WTC11 (cell line): ENCODE measurements at regions not wholly inside any gene's neighbourhood (a gene's known extent, or its start where the extent isn't known, plus 50 kb on each side); places are given as distances from the start of the nearest gene placed in this dataset.
A peak's percentile ranks its signal among the peaks of the same experiment; 100 is the strongest.

Experiments used
- ATAC-seq: fragments of 200-7000 bp; cut with Tn5 transposase; 2 replicates; pipeline ENCODE4 v1.10.0; 2021; ENCODE audit warnings: mild to moderate bottlenecking, moderate library complexity
- CTCF ChIA-PET: fragments of 300-600 bp; sonication (Branson Sonifier 250); formaldehyde crosslinking; loops from one replicate; lab custom pipeline; 2021; ENCODE audit warnings: antibody characterized with exemption; lab: Charles Lee
- POLR2A ChIA-PET: fragments of 350-600 bp; sonication (Branson Sonifier 250); formaldehyde crosslinking; loops from one replicate; lab custom pipeline; 2021; ENCODE audit warnings: antibody characterized with exemption; lab: Charles Lee
- DNase-seq: peaks from one replicate; pipeline ENCODE4 v3.0.0; 2021; ENCODE audit warnings: low spot score
- H3K27ac Mint-ChIP-seq: 2 replicates; pipeline ENCODE4 v1.8.0; 2021; ENCODE audit warnings: mixed read lengths
- H3K27me3 Mint-ChIP-seq: 2 replicates; pipeline ENCODE4 v1.8.0; 2021; ENCODE audit warnings: low read depth, mild to moderate bottlenecking, moderate library complexity, mixed read lengths
- H3K36me3 Mint-ChIP-seq: 2 replicates; pipeline ENCODE4 v1.8.0; 2021; ENCODE audit warnings: mixed read lengths
- H3K4me1 Mint-ChIP-seq: 2 replicates; pipeline ENCODE4 v1.8.0; 2022; ENCODE audit warnings: mixed read lengths
- H3K4me3 Mint-ChIP-seq: 2 replicates; pipeline ENCODE4 v1.8.0; 2021; ENCODE audit warnings: mild to moderate bottlenecking, moderate library complexity, mixed read lengths
- H3K9me3 Mint-ChIP-seq: 2 replicates; pipeline ENCODE4 v1.8.0; 2021; ENCODE audit warnings: mixed read lengths
- AFF4 ChIP-seq: sonication (generic); formaldehyde crosslinking; IDR thresholded peaks from 2 replicates; pipeline ENCODE4 v1.8.1; 2023; ENCODE audit warnings: mild to moderate bottlenecking, missing genetic modification reagents, borderline replicate concordance
- CREB1 ChIP-seq: sonication (generic); formaldehyde crosslinking; IDR thresholded peaks from 2 replicates; pipeline ENCODE4 v1.8.0; 2023; ENCODE audit warnings: mild to moderate bottlenecking, missing genetic modification reagents
- ETV6 ChIP-seq: sonication (generic); formaldehyde crosslinking; IDR thresholded peaks from 2 replicates; pipeline ENCODE4 v1.8.1; 2022; ENCODE audit warnings: mild to moderate bottlenecking, missing genetic modification reagents
- FOXJ3 ChIP-seq: sonication (generic); formaldehyde crosslinking; IDR thresholded peaks from 2 replicates; pipeline ENCODE4 v1.9.0; 2021; ENCODE audit warnings: missing genetic modification reagents, mild to moderate bottlenecking, borderline replicate concordance
- GRHL2 ChIP-seq: fragments of 250-450 bp; sonication (Bioruptor Pico); IDR thresholded peaks from 2 replicates; pipeline ENCODE4 v1.8.0; 2022; ENCODE audit warnings: mild to moderate bottlenecking, moderate library complexity; ENCODE audit not compliant: insufficient replicate concordance, severe bottlenecking
- GTF2I ChIP-seq: fragments of 250-450 bp; sonication (Bioruptor Pico); conservative IDR thresholded peaks from 2 replicates; pipeline ENCODE4 v1.4.0; 2021; ENCODE audit warnings: mild to moderate bottlenecking
- KAT7 ChIP-seq: sonication (generic); formaldehyde crosslinking; IDR thresholded peaks from 2 replicates; pipeline ENCODE4 v1.8.1; 2023; ENCODE audit warnings: missing genetic modification reagents, mild to moderate bottlenecking, borderline replicate concordance
- MAX ChIP-seq: sonication (generic); formaldehyde crosslinking; IDR thresholded peaks from 2 replicates; pipeline ENCODE4 v1.8.0; 2022; ENCODE audit warnings: mild to moderate bottlenecking, missing genetic modification reagents
- MXD4 ChIP-seq: fragments of 250-450 bp; sonication (Bioruptor Pico); IDR thresholded peaks from 2 replicates; pipeline ENCODE4 v1.8.0; 2021; ENCODE audit warnings: mild to moderate bottlenecking, moderate library complexity, borderline replicate concordance
- MYBL2 ChIP-seq: sonication (generic); formaldehyde crosslinking; IDR thresholded peaks from 2 replicates; pipeline ENCODE4 v1.8.1; 2023; ENCODE audit warnings: mild to moderate bottlenecking, moderate library complexity, missing genetic modification reagents
- NR3C1 ChIP-seq: sonication (generic); formaldehyde crosslinking; conservative IDR thresholded peaks from 2 replicates; pipeline ENCODE4 v1.8.1; 2023; ENCODE audit warnings: low read depth, mild to moderate bottlenecking, missing genetic modification reagents
- SMAD3 ChIP-seq: sonication (generic); formaldehyde crosslinking; IDR thresholded peaks from 2 replicates; pipeline ENCODE4 v1.8.0; 2022; ENCODE audit warnings: missing genetic modification reagents, mild to moderate bottlenecking, borderline replicate concordance
- SMAD4 ChIP-seq: sonication (generic); formaldehyde crosslinking; IDR thresholded peaks from 2 replicates; pipeline ENCODE4 v1.8.0; 2022; ENCODE audit warnings: mild to moderate bottlenecking, missing genetic modification reagents
- SP1 ChIP-seq: sonication (generic); formaldehyde crosslinking; conservative IDR thresholded peaks from 2 replicates; pipeline ENCODE4 v1.8.1; 2022; ENCODE audit warnings: missing genetic modification reagents
- USF1 ChIP-seq: sonication (generic); formaldehyde crosslinking; IDR thresholded peaks from 2 replicates; pipeline ENCODE4 v1.8.0; 2022; ENCODE audit warnings: mild to moderate bottlenecking, missing genetic modification reagents
- ZNF396 ChIP-seq: fragments of 250-450 bp; sonication (Bioruptor Pico); IDR thresholded peaks from 2 replicates; pipeline ENCODE4 v1.8.0; 2021; ENCODE audit warnings: mild to moderate bottlenecking, moderate library complexity, borderline replicate concordance
- ZNF671 ChIP-seq: fragments of 250-450 bp; sonication (Bioruptor Pico); IDR thresholded peaks from 2 replicates; pipeline ENCODE4 v1.8.0; 2021; ENCODE audit warnings: mild to moderate bottlenecking
- TF ChIP-seq, protein P1 (sequence below): fragments of 250-450 bp; sonication (Bioruptor Pico); conservative IDR thresholded peaks from 2 replicates; pipeline ENCODE4 v1.9.0; 2021; ENCODE audit warnings: mild to moderate bottlenecking
- TF ChIP-seq, protein P2 (sequence below): sonication (generic); formaldehyde crosslinking; IDR thresholded peaks from 2 replicates; pipeline ENCODE4 v1.8.0; 2023; ENCODE audit warnings: mild to moderate bottlenecking, missing genetic modification reagents

DNA sequence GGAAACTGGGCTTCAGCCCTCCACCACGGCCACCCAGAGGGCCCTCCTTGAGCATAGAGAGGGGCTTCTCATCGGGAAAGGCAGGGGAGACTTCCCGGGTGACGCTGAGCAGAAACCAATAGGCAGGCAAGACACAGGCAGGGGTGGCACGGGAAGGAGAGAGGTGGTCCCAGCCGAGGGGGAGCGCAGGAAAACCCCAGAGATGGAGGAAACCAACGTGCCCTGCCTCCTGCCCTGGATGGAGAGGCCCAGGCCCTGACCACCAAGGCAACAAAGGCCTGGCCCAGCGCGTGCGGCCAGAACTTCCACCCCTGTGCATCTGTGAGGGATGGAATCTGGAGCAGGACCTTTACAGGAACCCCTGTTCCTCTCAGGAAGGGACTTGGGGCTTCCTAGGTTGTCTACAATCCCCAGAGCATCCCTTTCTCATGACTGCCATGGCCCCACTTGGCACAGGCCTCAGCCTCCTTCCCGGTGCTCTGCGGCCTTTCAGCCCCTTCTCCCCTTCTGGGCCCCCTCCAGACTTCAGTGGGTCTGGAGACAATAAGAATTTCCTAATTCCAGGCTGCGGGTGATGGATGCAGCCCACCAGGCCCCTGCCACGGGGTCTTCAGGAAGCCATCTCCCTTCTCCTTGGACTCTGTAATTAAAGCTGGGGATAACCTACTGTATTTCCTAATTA lies 137.0 kb upstream of the RET start (continued):
- TF ChIP-seq, protein P1, sequence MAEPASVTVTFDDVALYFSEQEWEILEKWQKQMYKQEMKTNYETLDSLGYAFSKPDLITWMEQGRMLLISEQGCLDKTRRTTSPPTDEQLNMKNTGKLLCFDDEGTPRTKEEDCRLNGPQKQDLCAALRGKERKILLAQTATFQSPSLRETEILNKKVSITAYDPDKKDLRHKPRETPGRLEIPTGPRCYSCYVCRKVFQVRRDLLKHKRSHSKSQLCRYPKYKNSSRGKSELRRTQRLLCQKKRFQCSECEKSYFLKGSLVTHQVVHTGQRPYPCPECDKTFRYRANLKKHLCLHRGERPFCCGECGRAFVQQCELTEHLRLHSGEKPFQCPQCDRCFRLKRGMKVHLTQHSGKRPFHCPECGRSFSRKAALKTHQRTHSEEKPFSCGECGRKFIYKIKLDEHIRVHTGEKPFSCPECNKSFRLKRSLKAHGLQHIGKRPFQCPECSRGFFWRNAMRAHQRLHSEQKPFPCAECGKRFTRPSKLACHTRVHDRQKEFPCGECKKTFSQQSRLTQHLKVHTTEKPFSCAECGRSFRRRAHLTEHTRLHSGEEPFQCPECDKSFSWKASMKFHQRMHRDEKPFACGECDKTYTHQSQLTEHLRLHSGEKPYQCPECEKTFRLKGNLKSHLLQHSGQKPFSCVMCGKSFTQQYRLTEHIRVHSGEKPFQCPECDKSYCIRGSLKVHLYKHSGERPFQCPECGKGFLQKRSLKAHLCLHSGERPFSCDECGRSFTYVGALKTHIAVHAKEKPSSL: no peak
- no peak for TF ChIP-seq GTF2I (CRISPR knock-in tag)
- no peak for TF ChIP-seq USF1 (CRISPR knock-in tag)
- TF ChIP-seq MYBL2 (CRISPR knock-in tag): no peak
- no peak for TF ChIP-seq SP1 (CRISPR knock-in tag)
- TF ChIP-seq FOXJ3 (CRISPR knock-in tag): no peak
- TF ChIP-seq MXD4 (CRISPR knock-in tag): no peak
- no peak for TF ChIP-seq SMAD4 (CRISPR knock-in tag)
- TF ChIP-seq NR3C1: no peak

DNA sequence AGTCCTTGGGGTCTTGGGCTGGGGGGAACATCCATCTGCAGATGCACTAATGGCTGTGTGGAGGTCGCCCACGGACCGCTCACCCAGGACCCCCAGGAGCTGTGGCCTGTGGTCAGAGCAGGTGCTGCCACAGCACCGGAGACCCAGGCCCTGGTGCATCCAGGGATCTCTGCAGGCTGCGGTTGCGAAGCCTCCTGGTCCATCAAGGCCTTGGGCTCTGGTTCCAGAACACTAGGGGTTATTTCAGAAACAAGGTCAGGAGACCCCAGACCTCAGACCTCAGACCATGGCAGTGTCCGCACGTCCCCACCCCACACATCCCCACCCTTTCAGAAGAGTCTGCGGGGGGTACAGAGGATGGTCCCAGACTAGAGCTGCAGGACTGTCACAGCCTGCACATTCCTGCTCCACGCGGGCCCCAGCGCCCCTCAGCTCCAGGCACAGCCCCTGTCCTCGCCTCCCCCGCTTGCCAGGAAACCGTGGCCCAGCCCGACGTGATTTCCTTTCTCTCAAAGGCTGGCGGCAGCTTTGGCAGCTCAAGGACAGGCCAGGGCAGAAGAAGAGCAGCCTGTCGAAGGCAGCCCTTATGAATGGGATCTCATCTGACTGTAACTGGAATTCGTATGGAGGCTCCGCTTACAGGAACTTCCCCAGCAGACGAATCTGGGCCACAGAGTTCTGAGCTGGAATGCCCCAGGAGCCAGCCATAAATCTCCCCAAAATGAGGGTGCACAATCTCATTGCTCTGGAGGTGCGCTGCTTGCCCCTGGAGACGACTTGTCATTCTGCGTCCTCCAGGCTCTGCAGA lies 136.2 kb upstream of the RET start:
- DNase-seq (no peak), ATAC-seq (peak; percentile 73)
- Mint-ChIP-seq H3K27me3 (no peaks in the 10 kb centered on the region; the same call in 1 of the 2 replicates), H3K27ac (no peak overlapping the region), H3K36me3 (no peaks in the 10 kb centered on the region), H3K9me3 (no peaks in the 10 kb centered on the region), H3K4me3 (no peak overlapping the region), H3K4me1 (peaks cover 5% of the 10 kb centered on the region)
- CTCF ChIA-PET: interaction anchor here (0.8 kb wide), 1 partner anchor 139 kb away, joined by 3 read pairs; no protein-coding TSS in a partner anchor
- POLR2A ChIA-PET: no interaction called here
- TF ChIP-seq GRHL2 (CRISPR knock-in tag): no peak
- no peak for TF ChIP-seq CREB1
- TF ChIP-seq, protein P1: no peak
- TF ChIP-seq, protein P2, sequence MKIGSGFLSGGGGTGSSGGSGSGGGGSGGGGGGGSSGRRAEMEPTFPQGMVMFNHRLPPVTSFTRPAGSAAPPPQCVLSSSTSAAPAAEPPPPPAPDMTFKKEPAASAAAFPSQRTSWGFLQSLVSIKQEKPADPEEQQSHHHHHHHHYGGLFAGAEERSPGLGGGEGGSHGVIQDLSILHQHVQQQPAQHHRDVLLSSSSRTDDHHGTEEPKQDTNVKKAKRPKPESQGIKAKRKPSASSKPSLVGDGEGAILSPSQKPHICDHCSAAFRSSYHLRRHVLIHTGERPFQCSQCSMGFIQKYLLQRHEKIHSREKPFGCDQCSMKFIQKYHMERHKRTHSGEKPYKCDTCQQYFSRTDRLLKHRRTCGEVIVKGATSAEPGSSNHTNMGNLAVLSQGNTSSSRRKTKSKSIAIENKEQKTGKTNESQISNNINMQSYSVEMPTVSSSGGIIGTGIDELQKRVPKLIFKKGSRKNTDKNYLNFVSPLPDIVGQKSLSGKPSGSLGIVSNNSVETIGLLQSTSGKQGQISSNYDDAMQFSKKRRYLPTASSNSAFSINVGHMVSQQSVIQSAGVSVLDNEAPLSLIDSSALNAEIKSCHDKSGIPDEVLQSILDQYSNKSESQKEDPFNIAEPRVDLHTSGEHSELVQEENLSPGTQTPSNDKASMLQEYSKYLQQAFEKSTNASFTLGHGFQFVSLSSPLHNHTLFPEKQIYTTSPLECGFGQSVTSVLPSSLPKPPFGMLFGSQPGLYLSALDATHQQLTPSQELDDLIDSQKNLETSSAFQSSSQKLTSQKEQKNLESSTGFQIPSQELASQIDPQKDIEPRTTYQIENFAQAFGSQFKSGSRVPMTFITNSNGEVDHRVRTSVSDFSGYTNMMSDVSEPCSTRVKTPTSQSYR (CRISPR knock-in tag): no peak
- no peak for TF ChIP-seq KAT7 (CRISPR knock-in tag)
- no peak for TF ChIP-seq ZNF396
- no peak for TF ChIP-seq ZNF671 (CRISPR knock-in tag)
- TF ChIP-seq ETV6 (CRISPR knock-in tag): no peak
- TF ChIP-seq MAX (CRISPR knock-in tag): no peak
- TF ChIP-seq AFF4 (CRISPR knock-in tag): no peak
- TF ChIP-seq SMAD3 (CRISPR knock-in tag): no peak
